Fibroblast of villous mesenchyme (primary cell): ENCODE measurements at regions not wholly inside any gene's neighbourhood (a gene's known extent, or its start where the extent isn't known, plus 50 kb on each side); places are given as distances from the start of the nearest gene placed in this dataset.

Experiments used
- DNase-seq: peaks from one replicate; pipeline ENCODE4 v3.0.0-alpha.2; 2010; ENCODE audit warnings: low read depth
- H3K4me3 ChIP-seq: 2 replicates; pipeline ENCODE4 v1.5.1; 2011; ENCODE audit warnings: low read depth, mild to moderate bottlenecking, low read length
- CTCF ChIP-seq: IDR thresholded peaks from 2 replicates; pipeline ENCODE4 v1.5.1; 2012; ENCODE audit warnings: low read depth, mild to moderate bottlenecking, low read length; ENCODE audit not compliant: insufficient read depth

- no peak overlapping the region for H3K4me3 ChIP-seq
- DNase-seq, result no peak
- no peak for TF ChIP-seq CTCF
Measured at GRCh38 chr16:54594601-54595391, 308.2 kb upstream of the IRX3 start.

- H3K4me3 ChIP-seq, result no peak overlapping the region
- no peak for DNase-seq
- no peak for TF ChIP-seq CTCF
Measured at GRCh38 chr16:54591816-54592246, 305.2 kb upstream of the IRX3 start.

GRCh38 chr16:54590836-54591235 is 304.2 kb upstream of the IRX3 start:
- DNase-seq, result no peak
- no peak for TF ChIP-seq CTCF
- H3K4me3 ChIP-seq, result no peak overlapping the region

GRCh38 chr16:54589326-54589725 is 302.7 kb upstream of the IRX3 start:
- H3K4me3 ChIP-seq, result no peak overlapping the region
- no peak for DNase-seq
- TF ChIP-seq CTCF, result no peak

- no peak for DNase-seq
- no peak overlapping the region for H3K4me3 ChIP-seq
- TF ChIP-seq CTCF, result no peak
Measured at GRCh38 chr16:54588026-54588425, 301.4 kb upstream of the IRX3 start.

GRCh38 chr16:54587176-54587515 is 300.6 kb upstream of the IRX3 start:
- DNase-seq, result no peak
- no peak for TF ChIP-seq CTCF
- H3K4me3 ChIP-seq, result no peak overlapping the region
